GM19463 (cell line): ENCODE measurements at regions not wholly inside any gene's neighbourhood (a gene's known extent, or its start where the extent isn't known, plus 50 kb on each side); places are given as distances from the start of the nearest gene placed in this dataset.
A peak's percentile ranks its signal among the peaks of the same experiment; 100 is the strongest.

Source experiments
- ATAC-seq: cut with Tn5 transposase; IDR thresholded peaks from one replicate; pipeline ENCODE4 v1.9.1; 2021; ENCODE audit warnings: mild to moderate bottlenecking, moderate library complexity; ENCODE audit not compliant: unreplicated experiment

GRCh38 chr15:95957861-95958260 lies 372.6 kb upstream of the NR2F2 start:
- ATAC-seq = no peak

- ATAC-seq = no peak
Observed at GRCh38 chr15:95958382-95958781, 372.1 kb upstream of the NR2F2 start.

- no peak for ATAC-seq
Observed at GRCh38 chr15:95968856-95969255, 361.6 kb upstream of the NR2F2 start.

GRCh38 chr15:95970326-95970725 lies 360.2 kb upstream of the NR2F2 start:
- ATAC-seq = no peak

- no peak for ATAC-seq
Observed at GRCh38 chr15:95972041-95972553, 358.4 kb upstream of the NR2F2 start.

- no peak for ATAC-seq
Observed at GRCh38 chr15:95972812-95973211, 357.7 kb upstream of the NR2F2 start.

DNA sequence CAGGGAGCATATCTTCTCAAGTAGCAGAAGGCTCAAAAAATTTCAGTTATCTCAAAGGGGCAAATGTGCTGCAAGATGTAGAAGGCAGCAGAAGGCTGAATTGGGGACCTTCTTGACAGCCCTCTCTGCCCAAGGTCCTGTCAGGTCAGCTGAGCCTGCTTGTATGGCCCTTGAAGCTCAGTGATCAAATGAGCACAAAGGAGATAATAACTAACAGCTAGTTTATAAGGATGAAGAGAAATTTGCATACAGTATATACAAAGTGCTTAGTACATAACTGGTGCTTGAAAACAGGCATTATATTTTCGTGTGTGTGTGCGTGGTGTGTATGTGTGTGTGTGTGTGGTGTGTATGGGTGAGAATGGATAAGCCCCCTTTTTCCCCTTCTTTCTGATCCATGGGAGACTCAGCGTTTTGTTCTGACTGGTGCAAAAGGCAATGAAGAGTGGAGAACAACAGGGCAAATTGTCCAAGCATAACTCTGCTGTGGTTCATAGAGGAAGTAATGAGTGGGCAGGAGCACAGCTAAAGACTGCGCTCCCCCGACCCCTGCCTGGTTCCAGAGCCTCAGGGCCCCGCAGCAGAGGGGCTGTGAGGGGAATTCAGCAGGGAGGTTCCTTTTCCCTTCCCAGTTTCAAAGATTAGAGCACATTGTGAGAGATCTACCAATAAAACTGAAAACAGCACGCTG lies 356.8 kb upstream of the NR2F2 start:
- peak; percentile 64 for ATAC-seq

- ATAC-seq = peak; percentile 56
Observed at GRCh38 chr15:95975212-95975611, 355.3 kb upstream of the NR2F2 start.

- no peak for ATAC-seq
Observed at GRCh38 chr15:95979286-95979685, 351.2 kb upstream of the NR2F2 start.

- ATAC-seq = no peak
Observed at GRCh38 chr15:95981209-95981608, 349.3 kb upstream of the NR2F2 start.

GRCh38 chr15:95987299-95987698 lies 343.2 kb upstream of the NR2F2 start:
- ATAC-seq = no peak

- ATAC-seq = no peak
Observed at GRCh38 chr15:95987886-95988573, 342.5 kb upstream of the NR2F2 start.

DNA sequence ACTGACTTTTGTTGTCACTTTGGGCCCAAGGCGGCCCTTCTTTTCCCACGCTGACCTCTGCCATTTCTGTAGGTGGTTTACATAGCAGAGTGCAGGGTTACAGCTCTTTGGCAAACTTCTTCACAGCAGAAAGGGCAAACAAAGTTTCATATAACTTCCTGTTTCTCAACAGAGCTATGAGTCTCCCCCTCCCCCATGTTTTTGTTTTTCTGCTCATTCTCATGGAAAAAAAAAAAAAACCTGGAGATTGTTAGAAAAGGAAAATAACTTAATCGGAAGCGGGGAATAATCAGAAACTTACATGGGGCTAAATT lies 342.0 kb upstream of the NR2F2 start:
- ATAC-seq = no peak

DNA sequence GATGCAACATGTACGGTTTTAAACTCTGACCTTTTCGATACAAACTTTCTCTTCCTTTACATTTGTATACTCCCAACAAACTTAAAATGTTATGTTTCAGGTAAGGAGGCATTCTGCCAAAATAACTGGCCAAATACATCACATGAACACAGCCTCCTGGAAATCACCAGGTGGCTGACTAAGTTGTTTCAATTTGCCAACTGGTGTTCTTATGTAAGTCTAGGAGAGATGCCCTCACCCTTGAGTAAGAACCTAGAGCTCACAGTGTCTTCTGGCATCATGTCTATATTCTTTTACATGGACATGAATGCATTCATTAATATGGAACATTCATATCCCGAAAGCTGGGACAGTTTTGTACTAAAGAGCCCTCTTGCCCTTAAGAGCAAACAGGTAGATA lies 341.1 kb upstream of the NR2F2 start:
- no peak for ATAC-seq

- peak; percentile 61 for ATAC-seq
Observed at GRCh38 chr15:95990833-95991232, 339.7 kb upstream of the NR2F2 start.

GRCh38 chr15:95994418-95994817 lies 336.1 kb upstream of the NR2F2 start:
- ATAC-seq = no peak

- no peak for ATAC-seq
Observed at GRCh38 chr15:95995375-95996168, 334.9 kb upstream of the NR2F2 start.

GRCh38 chr15:95996494-95996893 lies 334.0 kb upstream of the NR2F2 start:
- no peak for ATAC-seq

GRCh38 chr15:95998935-95999334 lies 331.6 kb upstream of the NR2F2 start:
- no peak for ATAC-seq

DNA sequence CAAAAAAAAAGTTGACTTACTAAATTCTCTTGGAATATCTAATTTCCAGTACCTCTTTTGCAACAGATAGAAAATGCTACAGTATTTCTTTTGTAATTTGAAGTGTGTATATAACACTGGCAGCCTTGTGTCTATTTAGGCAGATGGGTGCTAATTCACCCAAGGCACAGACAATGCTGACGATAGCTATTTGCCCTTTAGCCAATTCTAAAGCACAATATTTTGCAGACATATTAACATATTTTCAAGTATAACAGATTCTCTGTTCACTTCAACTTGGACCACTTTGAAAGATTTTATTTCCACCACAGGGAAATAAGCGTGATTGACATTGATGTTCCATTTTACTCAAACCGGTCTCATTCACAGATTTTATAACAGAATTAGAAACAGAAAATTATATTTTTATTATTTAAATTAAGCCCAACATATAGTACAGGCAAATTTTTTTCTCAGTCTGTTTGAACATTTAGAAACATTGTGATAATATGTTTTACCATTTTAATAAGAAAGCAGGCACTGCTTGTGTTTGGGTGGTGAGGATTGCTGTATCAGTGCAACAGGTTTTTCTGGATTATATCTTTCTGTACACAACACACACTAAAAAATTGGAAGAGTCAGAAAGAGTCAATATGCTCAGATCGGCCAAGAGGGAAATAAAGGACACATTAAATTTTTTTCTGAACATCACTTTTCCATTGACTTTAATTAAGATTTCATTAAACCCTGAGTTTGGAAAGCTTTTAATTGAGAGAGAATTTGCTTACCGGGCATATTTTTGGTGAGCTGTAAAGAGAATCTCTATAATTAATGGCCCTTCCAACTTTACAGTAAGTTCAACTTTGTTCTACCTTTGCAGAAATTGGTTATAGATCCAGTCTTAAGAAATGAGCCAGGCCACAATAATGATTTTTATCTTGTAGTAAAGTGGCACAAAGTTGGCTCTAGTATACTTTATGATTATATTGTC lies 327.3 kb upstream of the NR2F2 start:
- ATAC-seq = no peak

- no peak for ATAC-seq
Observed at GRCh38 chr15:96005906-96006305, 324.6 kb upstream of the NR2F2 start.
